Left lung (tissue), 4 donors: ENCODE measurements at regions not wholly inside any gene's neighbourhood (a gene's known extent, or its start where the extent isn't known, plus 50 kb on each side); places are given as distances from the start of the nearest gene placed in this dataset.

Experiments used
- ATAC-seq: fragments of 200-7000 bp; cut with Tn5 transposase; one replicate; pipeline ENCODE4 v1.9.1; 2020; ENCODE audit warnings: moderate library complexity
- DNase-seq, 4 donors: peaks; one replicate each; pipeline ENCODE4 v3.0.0-alpha.2; 2013 to 2020
- H3K27ac ChIP-seq, 2 donors: fragments of 200-600 bp; sonication (generic) in 1 of 2; one replicate each; pipeline versions ENCODE4 v1.5.0 to v1.8.0; 2020 to 2021
- H3K27me3 ChIP-seq, 2 donors: fragments of 200-600 bp; sonication (generic) in 1 of 2; one replicate each; pipeline versions ENCODE4 v1.5.0 to v1.8.0; 2020 to 2021
- H3K36me3 ChIP-seq, 2 donors: fragments of 200-600 bp; sonication (generic) in 1 of 2; one replicate each; pipeline versions ENCODE4 v1.5.0 to v1.8.0; 2020 to 2021
- H3K4me1 ChIP-seq, 2 donors: fragments of 200-600 bp; one replicate each; pipeline ENCODE4 v1.8.0; 2021
- H3K4me3 ChIP-seq, 2 donors: fragments of 200-600 bp; sonication (generic) in 1 of 2; one replicate each; pipeline versions ENCODE4 v1.5.0 to v1.8.0; 2020 to 2021; ENCODE audit warnings: mild to moderate bottlenecking in 1 of 2
- H3K9me3 ChIP-seq, 2 donors: fragments of 200-600 bp; sonication (generic) in 1 of 2; one replicate each; pipeline versions ENCODE4 v1.5.0 to v1.8.0; 2020 to 2021
- intact Hi-C, 2 donors: fragments of 100-400 bp; cut with DNase I; formaldehyde crosslinking; loops; one replicate each; pipeline versions ENCODE4 v1.11.2 to v1.14.2; 2022
- TF ChIP-seq, protein P1 (sequence below), 2 donors: fragments of 200-600 bp; sonication (generic) in 1 of 2; IDR thresholded peaks; one replicate each; pipeline versions ENCODE4 v1.5.0 to v1.8.0; 2021; ENCODE audit warnings: antibody characterized with exemption in 2 of 2
- donor health status: DM: no; HTN: yes; CAD: no.
- donor health status: DM: no; HTN: no; CAD: no.

- TF ChIP-seq, protein P1, sequence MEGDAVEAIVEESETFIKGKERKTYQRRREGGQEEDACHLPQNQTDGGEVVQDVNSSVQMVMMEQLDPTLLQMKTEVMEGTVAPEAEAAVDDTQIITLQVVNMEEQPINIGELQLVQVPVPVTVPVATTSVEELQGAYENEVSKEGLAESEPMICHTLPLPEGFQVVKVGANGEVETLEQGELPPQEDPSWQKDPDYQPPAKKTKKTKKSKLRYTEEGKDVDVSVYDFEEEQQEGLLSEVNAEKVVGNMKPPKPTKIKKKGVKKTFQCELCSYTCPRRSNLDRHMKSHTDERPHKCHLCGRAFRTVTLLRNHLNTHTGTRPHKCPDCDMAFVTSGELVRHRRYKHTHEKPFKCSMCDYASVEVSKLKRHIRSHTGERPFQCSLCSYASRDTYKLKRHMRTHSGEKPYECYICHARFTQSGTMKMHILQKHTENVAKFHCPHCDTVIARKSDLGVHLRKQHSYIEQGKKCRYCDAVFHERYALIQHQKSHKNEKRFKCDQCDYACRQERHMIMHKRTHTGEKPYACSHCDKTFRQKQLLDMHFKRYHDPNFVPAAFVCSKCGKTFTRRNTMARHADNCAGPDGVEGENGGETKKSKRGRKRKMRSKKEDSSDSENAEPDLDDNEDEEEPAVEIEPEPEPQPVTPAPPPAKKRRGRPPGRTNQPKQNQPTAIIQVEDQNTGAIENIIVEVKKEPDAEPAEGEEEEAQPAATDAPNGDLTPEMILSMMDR (IDR thresholded peaks at IDR 0.05) = no peak
- no peaks in the 10 kb centered on the region for H3K9me3 ChIP-seq
- intact Hi-C loops = no loop called here
- ATAC-seq (peak; percentile 43), DNase-seq (no peak)
- no peaks in the 10 kb centered on the region for H3K4me1 ChIP-seq
- no peak overlapping the region for H3K27ac ChIP-seq
- no peaks in the 10 kb centered on the region for H3K27me3 ChIP-seq
- H3K4me3 ChIP-seq = no peak overlapping the region
- no peaks in the 10 kb centered on the region for H3K36me3 ChIP-seq
Measured at GRCh38 chr7:28354601-28355402, 57.5 kb upstream of the CREB5 start.

DNA sequence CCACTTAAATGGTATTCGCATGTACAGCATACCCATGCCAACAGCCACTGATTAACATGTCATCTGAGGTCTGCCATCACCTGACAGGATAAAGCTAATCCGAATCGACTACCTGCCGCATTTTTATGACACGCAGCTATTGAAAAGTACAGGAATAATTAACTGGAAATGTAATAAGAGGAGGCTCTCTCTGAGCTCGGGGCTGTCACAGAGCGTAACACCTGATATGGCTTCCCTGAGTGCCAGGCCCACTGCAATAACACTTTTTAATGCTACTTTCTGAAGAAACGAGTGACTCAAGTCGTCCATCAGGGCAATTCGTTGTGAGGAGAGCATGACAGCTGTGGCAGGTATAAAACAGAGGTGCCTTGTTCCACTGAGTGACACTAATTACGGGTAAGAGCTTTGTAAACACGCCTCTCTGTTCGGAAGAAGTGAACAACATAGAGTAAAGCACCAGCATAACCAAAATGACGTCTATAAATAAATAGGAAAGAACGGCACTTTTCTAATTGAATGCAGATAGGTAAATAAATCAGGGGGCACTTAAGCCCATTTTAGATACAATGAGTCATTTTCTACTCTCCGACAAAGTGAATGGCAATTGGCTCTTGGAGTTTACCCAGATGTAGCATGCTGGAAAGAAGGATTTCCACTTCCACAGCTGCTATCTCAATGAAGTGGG, 56.5 kb upstream of the CREB5 start:
- Histone ChIP-seq H3K27me3 (no peaks in the 10 kb centered on the region), H3K4me1 (no peaks in the 10 kb centered on the region), H3K36me3 (no peaks in the 10 kb centered on the region), H3K4me3 (no peak overlapping the region), H3K9me3 (no peaks in the 10 kb centered on the region), H3K27ac (no peak overlapping the region)
- peak; percentile 46 for ATAC-seq
- intact Hi-C loops = no loop called here
- TF ChIP-seq, protein P1 (IDR thresholded peaks at IDR 0.05) = no peak
- DNase-seq = no peak

DNA sequence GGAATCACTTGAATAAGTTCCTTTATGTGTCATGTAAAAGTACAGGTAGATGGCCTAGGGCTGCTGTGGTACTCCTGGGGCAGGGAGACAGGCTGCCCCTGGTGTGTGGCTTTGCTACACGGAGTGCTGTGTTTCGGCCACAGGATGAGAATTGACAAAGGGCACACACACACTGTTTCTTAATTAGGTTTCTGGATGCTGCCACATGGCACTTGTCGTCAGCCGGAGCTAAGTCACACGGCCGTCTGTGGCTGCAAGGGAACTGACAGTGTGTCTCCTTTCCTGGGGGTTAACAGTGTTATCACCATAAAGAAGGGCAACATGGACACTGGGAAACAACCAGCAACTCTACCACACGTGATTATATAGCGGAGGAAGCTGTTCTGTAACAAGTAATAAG, 55.7 kb upstream of the CREB5 start:
- H3K36me3 ChIP-seq = no peaks in the 10 kb centered on the region
- no peak overlapping the region for H3K4me3 ChIP-seq
- DNase-seq (no peak), ATAC-seq (no peak)
- H3K9me3 ChIP-seq = no peaks in the 10 kb centered on the region
- H3K27ac ChIP-seq = no peak overlapping the region
- H3K4me1 ChIP-seq = no peaks in the 10 kb centered on the region
- TF ChIP-seq, protein P1 (IDR thresholded peaks at IDR 0.05) = no peak
- intact Hi-C loops = no loop called here
- H3K27me3 ChIP-seq = no peaks in the 10 kb centered on the region

DNA sequence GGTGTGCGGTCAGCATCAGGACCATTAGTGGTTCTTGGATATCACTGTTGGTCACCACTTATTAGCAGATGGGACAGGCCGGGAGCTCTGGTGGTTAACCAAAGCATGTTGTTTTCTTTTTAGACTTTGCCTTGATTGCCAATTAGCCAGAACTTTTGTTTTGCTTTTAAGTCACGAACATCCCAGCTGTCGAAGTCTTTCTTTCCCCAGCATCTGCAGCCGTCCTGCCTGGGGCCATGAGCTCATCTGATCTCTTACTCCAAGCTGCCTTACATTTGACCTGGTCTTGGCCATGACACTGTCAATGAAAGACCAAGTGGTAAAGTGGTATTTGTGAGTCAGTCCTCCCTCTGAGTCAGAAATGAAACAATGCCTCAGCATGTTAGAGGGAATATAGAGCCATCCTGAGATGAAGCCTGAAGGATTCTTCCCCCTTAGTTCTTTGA, 53.9 kb upstream of the CREB5 start:
- intact Hi-C loops = no loop called here
- H3K4me3 ChIP-seq = no peak overlapping the region
- peak; percentile 70 for ATAC-seq

GRCh38 chr7:28360739-28361138, 51.6 kb upstream of the CREB5 start:
- H3K4me1 ChIP-seq = no peaks in the 10 kb centered on the region
- no peaks in the 10 kb centered on the region for H3K36me3 ChIP-seq
- DNase-seq (no peak), ATAC-seq (no peak)
- H3K9me3 ChIP-seq = no peaks in the 10 kb centered on the region
- no peak overlapping the region for H3K4me3 ChIP-seq
- H3K27me3 ChIP-seq = no peaks in the 10 kb centered on the region
- intact Hi-C loops = no loop called here
- no peak overlapping the region for H3K27ac ChIP-seq
- TF ChIP-seq, protein P1 (IDR thresholded peaks at IDR 0.05) = no peak

More for the DNA sequence above, 53.9 kb upstream of the CREB5 start:
- Histone ChIP-seq H3K27me3 (no peaks in the 10 kb centered on the region), H3K9me3 (no peaks in the 10 kb centered on the region), H3K4me1 (no peaks in the 10 kb centered on the region), H3K27ac (no peak overlapping the region), H3K36me3 (no peaks in the 10 kb centered on the region)
- TF ChIP-seq, protein P1 (IDR thresholded peaks at IDR 0.05) = no peak
- no peak for DNase-seq
